ENCODE measurements at regions not wholly inside any gene's neighbourhood (a gene's known extent, or its start where the extent isn't known, plus 50 kb on each side); places are given as distances from the start of the nearest gene placed in this dataset.

GRCh38 chr19:20858218-20858617 is 64.8 kb upstream of the ZNF85 start:
- TF ChIP-seq CTCF (IDR thresholded peaks at IDR 0.05; ENCODE audit: unreplicated experiment in 3 of 3) = no peak
- Mint-ChIP-seq H3K36me3 (ENCODE audit: low read depth) (peaks cover 3% of the 10 kb centered on the region), H3K9me3 (peaks cover 75% of the 10 kb centered on the region), H3K27me3 (ENCODE audit: low read depth) (no peaks in the 10 kb centered on the region), H3K27ac (no peak overlapping the region), H3K4me1 (no peaks in the 10 kb centered on the region), H3K4me3 (no peak overlapping the region)

GRCh38 chr19:20858861-20859260 is 64.2 kb upstream of the ZNF85 start:
- Mint-ChIP-seq H3K9me3 (peaks cover 68% of the 10 kb centered on the region), H3K4me3 (no peak overlapping the region), H3K36me3 (ENCODE audit: low read depth) (peaks cover 3% of the 10 kb centered on the region), H3K27me3 (ENCODE audit: low read depth) (no peaks in the 10 kb centered on the region), H3K27ac (no peak overlapping the region), H3K4me1 (no peaks in the 10 kb centered on the region)
- no peak for TF ChIP-seq CTCF (IDR thresholded peaks at IDR 0.05; ENCODE audit: unreplicated experiment in 3 of 3)

- Mint-ChIP-seq H3K9me3 (peaks cover 59% of the 10 kb centered on the region), H3K4me1 (no peaks in the 10 kb centered on the region), H3K27me3 (ENCODE audit: low read depth) (no peaks in the 10 kb centered on the region), H3K27ac (no peak overlapping the region), H3K4me3 (no peak overlapping the region), H3K36me3 (ENCODE audit: low read depth) (no peaks in the 10 kb centered on the region)
- no peak for TF ChIP-seq CTCF (IDR thresholded peaks at IDR 0.05; ENCODE audit: unreplicated experiment in 3 of 3)
Measured at GRCh38 chr19:20860339-20860738, 62.7 kb upstream of the ZNF85 start.

- Mint-ChIP-seq H3K4me1 (no peaks in the 10 kb centered on the region), H3K36me3 (ENCODE audit: low read depth) (no peaks in the 10 kb centered on the region), H3K27me3 (ENCODE audit: low read depth) (no peaks in the 10 kb centered on the region), H3K9me3 (peaks cover 65% of the 10 kb centered on the region), H3K4me3 (no peak overlapping the region), H3K27ac (no peak overlapping the region)
- TF ChIP-seq CTCF (IDR thresholded peaks at IDR 0.05; ENCODE audit: unreplicated experiment in 3 of 3) = no peak
Measured at GRCh38 chr19:20863176-20863575, 59.9 kb upstream of the ZNF85 start.
